OCI-LY7 (cell line): ENCODE measurements at regions not wholly inside any gene's neighbourhood (a gene's known extent, or its start where the extent isn't known, plus 50 kb on each side); places are given as distances from the start of the nearest gene placed in this dataset.

Experiments
- EZH2phosphoT487 ChIP-seq: fragments of 200-600 bp; sonication (generic); IDR thresholded peaks from 2 replicates; pipeline ENCODE4 v1.6.1; 2018; ENCODE audit warnings: low read depth, borderline replicate concordance, mild to moderate bottlenecking, mixed run types, antibody characterized with exemption, low read length, moderate library complexity, mixed read lengths
- TF ChIP-seq, protein P1 (sequence below): fragments of 200-600 bp; sonication (generic); conservative IDR thresholded peaks from 2 replicates; pipeline ENCODE4 v1.5.1; 2014; ENCODE audit warnings: mild to moderate bottlenecking, antibody characterized with exemption, low read length, moderate library complexity, mixed read lengths

DNA sequence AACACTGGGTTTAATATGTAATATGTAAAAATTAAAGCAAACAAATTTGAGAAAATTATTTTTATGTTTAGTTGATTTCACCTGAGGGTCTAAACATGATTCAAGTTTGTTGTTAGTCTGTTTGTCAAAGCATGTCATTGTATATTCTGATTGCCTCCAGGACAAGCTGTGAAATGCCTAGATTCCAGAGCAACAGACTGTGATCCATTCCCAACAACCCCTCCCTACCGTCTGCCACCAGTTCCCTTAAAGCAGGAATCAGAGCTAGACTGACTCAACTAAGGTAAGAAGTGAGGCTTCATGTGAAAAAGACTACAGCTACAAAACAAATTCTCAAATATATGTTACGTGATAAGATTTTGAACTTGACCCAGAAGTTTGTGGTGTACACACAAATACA, 304.2 kb downstream of the RAB38 start:
- TF ChIP-seq, protein P1, sequence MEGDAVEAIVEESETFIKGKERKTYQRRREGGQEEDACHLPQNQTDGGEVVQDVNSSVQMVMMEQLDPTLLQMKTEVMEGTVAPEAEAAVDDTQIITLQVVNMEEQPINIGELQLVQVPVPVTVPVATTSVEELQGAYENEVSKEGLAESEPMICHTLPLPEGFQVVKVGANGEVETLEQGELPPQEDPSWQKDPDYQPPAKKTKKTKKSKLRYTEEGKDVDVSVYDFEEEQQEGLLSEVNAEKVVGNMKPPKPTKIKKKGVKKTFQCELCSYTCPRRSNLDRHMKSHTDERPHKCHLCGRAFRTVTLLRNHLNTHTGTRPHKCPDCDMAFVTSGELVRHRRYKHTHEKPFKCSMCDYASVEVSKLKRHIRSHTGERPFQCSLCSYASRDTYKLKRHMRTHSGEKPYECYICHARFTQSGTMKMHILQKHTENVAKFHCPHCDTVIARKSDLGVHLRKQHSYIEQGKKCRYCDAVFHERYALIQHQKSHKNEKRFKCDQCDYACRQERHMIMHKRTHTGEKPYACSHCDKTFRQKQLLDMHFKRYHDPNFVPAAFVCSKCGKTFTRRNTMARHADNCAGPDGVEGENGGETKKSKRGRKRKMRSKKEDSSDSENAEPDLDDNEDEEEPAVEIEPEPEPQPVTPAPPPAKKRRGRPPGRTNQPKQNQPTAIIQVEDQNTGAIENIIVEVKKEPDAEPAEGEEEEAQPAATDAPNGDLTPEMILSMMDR = no peak
- TF ChIP-seq EZH2phosphoT487 = no peak
